ENCODE measurements at regions not wholly inside any gene's neighbourhood (a gene's known extent, or its start where the extent isn't known, plus 50 kb on each side); places are given as distances from the start of the nearest gene placed in this dataset.

GRCh38 chr11:97432926-97433325 lies 1043.1 kb downstream of the JRKL start:
- peaks cover 4% of the 10 kb centered on the region for H3K4me1 Mint-ChIP-seq (ENCODE audit: unreplicated experiment)
- H3K27ac Mint-ChIP-seq (ENCODE audit: unreplicated experiment): no peak overlapping the region
- TF ChIP-seq, protein P1, sequence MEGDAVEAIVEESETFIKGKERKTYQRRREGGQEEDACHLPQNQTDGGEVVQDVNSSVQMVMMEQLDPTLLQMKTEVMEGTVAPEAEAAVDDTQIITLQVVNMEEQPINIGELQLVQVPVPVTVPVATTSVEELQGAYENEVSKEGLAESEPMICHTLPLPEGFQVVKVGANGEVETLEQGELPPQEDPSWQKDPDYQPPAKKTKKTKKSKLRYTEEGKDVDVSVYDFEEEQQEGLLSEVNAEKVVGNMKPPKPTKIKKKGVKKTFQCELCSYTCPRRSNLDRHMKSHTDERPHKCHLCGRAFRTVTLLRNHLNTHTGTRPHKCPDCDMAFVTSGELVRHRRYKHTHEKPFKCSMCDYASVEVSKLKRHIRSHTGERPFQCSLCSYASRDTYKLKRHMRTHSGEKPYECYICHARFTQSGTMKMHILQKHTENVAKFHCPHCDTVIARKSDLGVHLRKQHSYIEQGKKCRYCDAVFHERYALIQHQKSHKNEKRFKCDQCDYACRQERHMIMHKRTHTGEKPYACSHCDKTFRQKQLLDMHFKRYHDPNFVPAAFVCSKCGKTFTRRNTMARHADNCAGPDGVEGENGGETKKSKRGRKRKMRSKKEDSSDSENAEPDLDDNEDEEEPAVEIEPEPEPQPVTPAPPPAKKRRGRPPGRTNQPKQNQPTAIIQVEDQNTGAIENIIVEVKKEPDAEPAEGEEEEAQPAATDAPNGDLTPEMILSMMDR (IDR thresholded peaks at IDR 0.05; ENCODE audit: unreplicated experiment): no peak
- no peak overlapping the region for H3K4me3 Mint-ChIP-seq (ENCODE audit: unreplicated experiment)
- peaks cover 4% of the 10 kb centered on the region for H3K27me3 Mint-ChIP-seq (ENCODE audit: unreplicated experiment)
- no peaks in the 10 kb centered on the region for H3K36me3 Mint-ChIP-seq (ENCODE audit: low read depth, unreplicated experiment)
- H3K9me3 Mint-ChIP-seq (ENCODE audit: unreplicated experiment): no peaks in the 10 kb centered on the region
- no peak for DNase-seq (ENCODE audit: low spot score)

DNA sequence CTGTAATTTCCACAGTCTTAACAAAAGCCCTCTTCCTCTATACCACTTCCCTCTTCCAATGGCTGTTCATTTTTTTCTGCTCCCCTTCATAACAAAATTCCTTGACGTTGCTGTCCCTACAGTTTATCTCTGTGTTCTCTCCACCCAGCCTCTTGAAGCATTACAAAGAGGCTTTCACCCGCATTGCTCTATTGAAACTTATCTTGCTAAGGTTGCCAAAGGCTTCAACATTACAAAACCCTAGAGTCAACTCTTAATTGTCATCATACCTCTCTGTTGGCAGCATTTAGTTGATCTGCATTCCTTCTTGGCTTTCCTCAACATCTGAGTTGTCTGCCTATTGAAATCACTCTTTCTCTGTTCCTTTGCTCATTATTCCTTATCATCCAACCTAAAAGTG lies 1055.7 kb downstream of the JRKL start:
- Mint-ChIP-seq H3K4me1 (ENCODE audit: unreplicated experiment) (no peaks in the 10 kb centered on the region), H3K4me3 (ENCODE audit: unreplicated experiment) (no peak overlapping the region), H3K9me3 (ENCODE audit: unreplicated experiment) (no peaks in the 10 kb centered on the region), H3K27ac (ENCODE audit: unreplicated experiment) (no peak overlapping the region), H3K36me3 (ENCODE audit: low read depth, unreplicated experiment) (no peaks in the 10 kb centered on the region), H3K27me3 (ENCODE audit: unreplicated experiment) (no peaks in the 10 kb centered on the region)
- no peak for DNase-seq (ENCODE audit: low spot score)
- TF ChIP-seq, protein P1 (IDR thresholded peaks at IDR 0.05; ENCODE audit: unreplicated experiment): no peak

GRCh38 chr11:97451441-97451840 lies 1061.6 kb downstream of the JRKL start:
- TF ChIP-seq, protein P1 (IDR thresholded peaks at IDR 0.05; ENCODE audit: unreplicated experiment): no peak
- Mint-ChIP-seq H3K4me1 (ENCODE audit: unreplicated experiment) (no peaks in the 10 kb centered on the region), H3K27ac (ENCODE audit: unreplicated experiment) (no peak overlapping the region), H3K4me3 (ENCODE audit: unreplicated experiment) (no peak overlapping the region), H3K36me3 (ENCODE audit: low read depth, unreplicated experiment) (no peaks in the 10 kb centered on the region), H3K27me3 (ENCODE audit: unreplicated experiment) (no peaks in the 10 kb centered on the region), H3K9me3 (ENCODE audit: unreplicated experiment) (no peaks in the 10 kb centered on the region)
- DNase-seq (ENCODE audit: low spot score): no peak

GRCh38 chr11:97454988-97455387 lies 1065.2 kb downstream of the JRKL start:
- H3K4me1 Mint-ChIP-seq (ENCODE audit: unreplicated experiment): no peaks in the 10 kb centered on the region
- TF ChIP-seq, protein P1 (IDR thresholded peaks at IDR 0.05; ENCODE audit: unreplicated experiment): no peak
- no peak overlapping the region for H3K4me3 Mint-ChIP-seq (ENCODE audit: unreplicated experiment)
- DNase-seq (ENCODE audit: low spot score): no peak
- H3K27ac Mint-ChIP-seq (ENCODE audit: unreplicated experiment): no peak overlapping the region
- no peaks in the 10 kb centered on the region for H3K9me3 Mint-ChIP-seq (ENCODE audit: unreplicated experiment)
- no peaks in the 10 kb centered on the region for H3K36me3 Mint-ChIP-seq (ENCODE audit: low read depth, unreplicated experiment)
- no peaks in the 10 kb centered on the region for H3K27me3 Mint-ChIP-seq (ENCODE audit: unreplicated experiment)

- Mint-ChIP-seq H3K4me1 (ENCODE audit: unreplicated experiment) (no peaks in the 10 kb centered on the region), H3K27me3 (ENCODE audit: unreplicated experiment) (peaks cover 3% of the 10 kb centered on the region), H3K27ac (ENCODE audit: unreplicated experiment) (no peak overlapping the region)
Measured at GRCh38 chr11:97460091-97460490, 1070.3 kb downstream of the JRKL start.

More at GRCh38 chr11:97460091-97460490, 1070.3 kb downstream of the JRKL start:
- no peak for DNase-seq (ENCODE audit: low spot score)
- TF ChIP-seq, protein P1 (IDR thresholded peaks at IDR 0.05; ENCODE audit: unreplicated experiment): no peak
- no peak overlapping the region for H3K4me3 Mint-ChIP-seq (ENCODE audit: unreplicated experiment)
- no peaks in the 10 kb centered on the region for H3K36me3 Mint-ChIP-seq (ENCODE audit: low read depth, unreplicated experiment)
- H3K9me3 Mint-ChIP-seq (ENCODE audit: unreplicated experiment): peaks cover 5% of the 10 kb centered on the region
